HG03108 (cell line): ENCODE measurements at regions not wholly inside any gene's neighbourhood (a gene's known extent, or its start where the extent isn't known, plus 50 kb on each side); places are given as distances from the start of the nearest gene placed in this dataset.

Experiments used
- ATAC-seq: cut with Tn5 transposase; IDR thresholded peaks from one replicate; pipeline ENCODE4 v1.9.1; 2021; ENCODE audit warnings: moderate library complexity; ENCODE audit not compliant: unreplicated experiment

DNA sequence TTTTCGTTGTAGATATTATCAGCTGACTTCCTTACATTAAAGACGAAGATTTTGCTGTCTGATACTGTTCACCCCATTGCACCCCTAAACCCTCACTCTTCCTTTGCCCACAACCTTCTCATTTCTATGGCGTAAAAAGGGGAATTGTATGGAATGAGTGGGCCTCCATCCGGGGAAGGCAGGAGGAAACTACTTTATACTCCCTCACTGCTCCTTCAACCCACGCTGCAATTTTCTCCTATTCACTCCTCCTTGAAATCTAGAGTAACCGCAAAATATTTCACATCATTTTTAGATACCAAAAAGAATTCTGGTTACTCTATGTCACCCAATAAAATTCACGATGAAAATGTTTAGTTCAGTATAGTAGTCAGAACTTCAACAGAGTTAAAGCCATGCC is 330.8 kb downstream of the DIRAS2 start:
- no peak for ATAC-seq

DNA sequence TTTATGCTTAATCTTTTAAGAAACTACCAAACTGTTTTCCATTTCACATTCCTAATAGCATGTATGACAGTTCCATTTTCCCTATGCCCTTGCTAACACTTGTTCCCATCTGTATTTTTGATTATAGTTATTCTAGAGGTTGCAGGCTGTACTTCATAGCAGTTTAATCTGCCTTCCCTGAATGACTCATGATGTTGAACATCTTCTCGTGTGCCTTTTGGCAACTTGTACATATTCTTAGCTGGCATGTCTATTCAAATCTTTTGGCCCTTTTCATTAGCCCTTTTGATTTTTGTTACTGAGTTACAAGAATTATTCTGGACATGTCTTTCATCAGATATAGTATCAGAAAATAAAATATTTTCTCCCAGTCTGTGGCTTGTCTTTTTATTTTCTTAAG is 320.3 kb downstream of the DIRAS2 start:
- ATAC-seq = no peak

- no peak for ATAC-seq
These were observed 316.5 kb downstream of the DIRAS2 start for GRCh38 chr9:90325913-90326653.

- ATAC-seq = no peak
These were observed 312.4 kb downstream of the DIRAS2 start for GRCh38 chr9:90330231-90330630.

- no peak for ATAC-seq
These were observed 310.6 kb downstream of the DIRAS2 start for GRCh38 chr9:90331826-90332575.

- no peak for ATAC-seq
These were observed 309.4 kb downstream of the DIRAS2 start for GRCh38 chr9:90333226-90333625.

GRCh38 chr9:90340421-90340820 is 302.2 kb downstream of the DIRAS2 start:
- no peak for ATAC-seq

DNA sequence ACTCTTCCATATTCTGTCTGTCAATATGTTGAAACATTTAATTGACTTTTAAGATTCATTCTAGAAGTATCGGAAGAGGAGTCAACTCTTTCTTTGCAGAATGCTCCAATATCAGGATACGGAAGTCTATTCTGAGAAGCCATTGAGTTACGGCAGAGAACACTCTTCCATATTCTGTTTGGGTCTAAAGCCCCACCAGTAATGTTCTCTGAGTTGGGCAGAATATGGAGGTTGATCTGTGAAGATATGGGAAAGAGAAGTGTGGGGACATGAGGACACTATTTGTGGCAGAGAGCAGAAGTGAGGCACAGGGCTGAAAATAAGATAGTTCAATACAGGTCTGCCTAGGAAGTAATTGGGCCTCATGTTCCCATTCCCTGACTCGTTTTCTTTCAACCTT is 300.0 kb downstream of the DIRAS2 start:
- ATAC-seq = no peak

GRCh38 chr9:90343366-90343765 is 299.3 kb downstream of the DIRAS2 start:
- no peak for ATAC-seq

DNA sequence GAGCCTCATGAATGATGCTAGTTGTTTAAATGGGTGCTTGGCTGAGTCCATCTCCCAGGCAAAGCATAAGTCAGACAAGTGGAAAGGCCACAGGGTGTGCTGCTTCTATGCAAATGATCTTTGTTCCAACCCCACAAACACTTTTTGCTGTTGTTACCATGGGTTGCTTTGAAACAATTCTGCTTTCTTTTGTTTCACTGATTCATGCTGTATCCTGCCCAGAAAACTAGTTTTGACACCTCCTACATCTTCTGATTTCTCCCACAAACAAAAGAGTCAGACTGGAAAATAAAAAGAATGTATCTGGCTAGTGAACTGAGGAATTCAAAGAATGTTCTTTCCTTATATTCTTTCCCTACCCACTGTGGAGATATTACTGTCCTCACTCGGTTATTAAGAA is 298.6 kb downstream of the DIRAS2 start:
- ATAC-seq = no peak

DNA sequence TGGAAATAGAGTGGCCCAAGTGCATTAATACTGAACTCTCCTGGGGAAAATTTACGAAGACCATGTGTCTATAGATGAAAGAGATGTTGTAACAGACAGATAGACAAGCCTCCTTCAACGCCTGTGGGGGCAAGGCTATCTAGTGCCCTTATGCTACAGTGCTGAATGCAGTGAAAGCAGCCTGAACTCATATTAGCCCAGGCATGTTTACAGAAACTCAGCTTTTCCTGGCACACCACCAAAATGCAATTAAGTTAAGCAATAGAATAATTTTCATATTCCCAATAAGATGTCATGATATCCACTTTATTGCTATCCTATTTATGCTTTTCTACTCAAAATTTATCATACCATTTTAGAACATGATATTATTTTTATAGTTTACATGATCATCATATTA is 277.0 kb downstream of the DIRAS2 start:
- ATAC-seq = no peak

DNA sequence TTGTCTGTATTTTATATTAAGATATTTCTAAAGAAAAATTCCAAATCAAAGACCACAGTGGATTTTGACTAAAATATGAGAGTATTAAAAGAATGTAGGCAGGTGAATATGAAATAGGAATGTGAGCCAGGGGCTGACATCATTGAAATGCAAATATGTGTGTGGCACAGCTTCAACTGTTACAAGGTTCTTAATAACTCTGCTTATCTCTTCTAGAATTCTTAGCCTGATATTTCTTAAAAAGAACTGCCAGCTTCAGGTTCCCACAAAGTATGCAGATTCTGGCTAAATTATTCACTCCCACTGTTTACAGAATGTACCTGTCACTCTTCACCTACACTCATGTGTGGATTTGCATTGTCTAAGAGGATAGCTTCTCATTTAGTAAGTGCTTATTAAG is 274.4 kb downstream of the DIRAS2 start:
- ATAC-seq = no peak

GRCh38 chr9:90368928-90369327 is 273.7 kb downstream of the DIRAS2 start:
- ATAC-seq = no peak

DNA sequence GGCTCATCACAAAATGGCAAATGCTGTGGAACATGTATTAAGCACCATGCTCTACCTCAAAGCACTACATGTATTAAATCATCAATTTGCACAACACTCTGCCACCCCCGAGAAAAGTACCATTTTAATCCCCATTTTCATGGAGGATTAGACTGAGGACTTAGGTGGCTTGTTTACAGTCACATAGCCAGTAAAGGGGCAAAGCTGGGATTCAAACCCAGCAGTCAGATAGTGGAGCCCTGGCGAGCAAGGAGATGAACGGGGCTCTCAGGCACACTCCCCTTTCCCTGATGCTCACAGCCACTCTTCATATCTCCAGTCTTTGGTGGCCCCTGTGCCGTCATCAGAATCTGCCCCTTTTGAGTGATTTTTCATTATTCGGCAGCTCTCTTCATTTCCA is 262.9 kb downstream of the DIRAS2 start:
- no peak for ATAC-seq

DNA sequence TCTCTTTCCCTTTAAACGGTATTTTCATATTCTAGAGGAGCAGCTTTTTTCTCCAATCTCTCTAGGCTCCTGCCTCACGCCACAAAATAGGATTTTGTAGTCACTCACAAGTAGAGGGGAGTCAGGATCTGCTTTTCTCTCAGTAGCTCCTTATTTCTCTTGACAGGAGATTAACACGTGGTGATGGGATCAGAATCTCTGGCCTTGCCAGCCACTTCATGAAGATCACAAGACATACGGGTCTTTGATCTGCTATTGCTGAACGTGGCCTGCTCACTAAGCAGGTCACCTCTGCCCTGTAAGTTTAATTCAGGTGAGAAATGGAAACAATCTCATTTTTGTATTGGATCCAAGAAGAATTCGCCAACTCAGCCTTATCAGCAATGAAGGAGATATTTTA is 257.5 kb downstream of the DIRAS2 start:
- ATAC-seq = no peak

GRCh38 chr9:90393365-90394152 is 249.1 kb downstream of the DIRAS2 start:
- ATAC-seq = no peak

DNA sequence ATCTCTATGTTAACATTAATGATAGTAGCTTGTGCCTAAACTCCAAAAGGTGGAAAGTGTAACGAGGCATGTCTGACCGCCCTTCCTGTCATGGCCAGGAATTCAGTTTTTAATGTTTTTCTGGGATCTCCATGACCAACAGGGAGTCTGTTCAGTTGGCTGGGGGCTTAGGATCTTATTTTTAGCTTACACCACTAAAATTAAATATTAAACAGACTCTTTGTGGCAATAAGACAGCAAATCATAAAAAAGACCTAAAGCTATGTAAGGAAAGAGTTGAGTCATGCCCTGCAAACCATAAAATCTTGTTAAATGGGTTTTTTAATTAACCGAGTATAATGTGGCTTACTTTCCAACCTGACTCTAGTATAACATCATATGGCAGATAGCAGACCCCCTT is 247.8 kb downstream of the DIRAS2 start:
- no peak for ATAC-seq

DNA sequence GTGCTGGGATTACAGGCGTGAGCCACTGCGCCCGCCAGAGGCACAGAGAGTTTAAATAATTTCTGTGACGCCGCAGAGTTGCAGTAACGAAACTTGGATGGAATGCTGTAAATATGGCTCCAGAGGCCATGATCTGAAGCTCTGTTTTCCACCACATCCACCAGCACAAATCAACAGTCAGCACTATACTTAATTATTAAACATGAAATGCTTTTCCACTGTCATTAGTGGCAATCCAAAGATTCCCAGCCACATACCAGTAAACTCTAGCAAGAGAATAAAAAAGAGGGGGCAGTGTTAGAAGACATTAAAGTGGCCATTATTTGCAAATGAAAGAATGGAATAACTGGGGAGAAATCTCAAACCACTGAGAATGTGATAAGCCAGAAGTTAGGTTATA is 242.5 kb downstream of the DIRAS2 start:
- ATAC-seq = no peak

DNA sequence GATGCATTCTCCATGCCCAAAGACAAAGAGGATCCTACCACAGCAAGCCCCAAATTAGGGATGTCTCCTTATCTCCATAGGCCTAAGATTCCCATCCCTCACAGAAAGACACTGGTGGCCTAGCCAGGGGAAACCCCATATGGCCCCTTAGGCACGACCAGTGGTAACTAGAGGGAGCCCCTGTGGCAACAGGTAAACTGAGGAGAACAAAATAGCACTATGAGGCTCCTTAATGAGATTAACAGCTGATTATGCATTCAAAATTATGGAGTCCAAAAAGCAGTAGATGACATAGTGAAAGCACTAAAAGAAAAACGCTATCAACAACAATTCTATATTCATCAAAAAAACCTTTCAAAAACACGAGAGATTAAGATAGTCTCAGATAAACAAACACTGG is 234.0 kb downstream of the DIRAS2 start:
- no peak for ATAC-seq

DNA sequence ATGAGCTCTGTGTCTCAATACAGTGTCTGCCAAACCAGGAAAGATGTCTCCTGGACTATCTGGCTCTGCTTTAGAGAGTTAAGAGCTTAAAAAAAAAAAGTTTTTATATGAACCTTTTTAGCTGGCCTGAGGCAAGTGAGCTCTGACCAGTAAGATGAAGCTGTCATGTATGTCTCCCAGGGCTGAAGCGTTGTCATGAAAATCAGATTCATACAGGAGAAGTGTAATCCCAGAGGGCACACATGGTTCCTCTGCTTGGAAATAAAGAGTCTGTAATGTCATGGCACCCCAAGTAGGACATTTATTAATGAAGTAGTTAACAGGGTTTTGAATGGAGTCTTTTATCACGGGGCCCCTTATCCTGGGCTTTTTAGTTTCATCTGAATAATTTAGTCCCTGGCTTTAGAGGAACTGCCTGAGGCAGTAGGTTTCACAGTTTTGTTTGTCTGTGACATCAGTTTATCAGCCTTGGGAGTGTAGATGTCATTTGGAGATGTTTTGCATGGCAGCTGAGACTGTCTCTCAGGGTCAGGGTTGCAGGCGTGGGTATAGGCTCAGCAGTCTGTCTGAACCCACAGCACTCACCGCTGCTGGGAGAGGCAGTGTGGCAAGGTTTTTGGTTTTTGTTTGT is 223.3 kb downstream of the DIRAS2 start:
- no peak for ATAC-seq

DNA sequence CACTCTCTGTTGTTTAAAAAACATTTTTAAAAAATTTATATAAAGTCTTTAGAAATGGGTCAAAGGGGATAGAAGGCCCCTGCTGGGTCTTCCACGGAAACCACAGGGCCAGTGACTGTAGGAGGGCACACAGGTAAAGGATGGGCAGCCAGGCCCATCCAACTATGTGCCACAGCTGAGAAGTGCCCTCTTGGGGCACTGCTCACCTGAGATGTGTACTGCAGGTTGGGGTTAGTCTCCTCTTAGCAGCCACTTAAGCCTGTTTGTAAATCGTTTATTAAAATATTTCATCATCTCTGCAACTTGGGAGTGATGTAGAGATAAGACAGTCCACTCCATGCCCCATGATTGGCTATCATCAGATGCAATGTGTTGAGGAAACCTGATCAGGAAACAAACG is 222.4 kb downstream of the DIRAS2 start:
- ATAC-seq = no peak
